SK-N-SH (cell line): ENCODE measurements at regions not wholly inside any gene's neighbourhood (a gene's known extent, or its start where the extent isn't known, plus 50 kb on each side); places are given as distances from the start of the nearest gene placed in this dataset.

ENCODE experiments used
- CTCF ChIA-PET: fragments of 300-600, 350-600 bp; formaldehyde crosslinking; extraction: SDS; loops from one replicate; lab custom pipeline; 2021; lab: Yijun Ruan, JAX
- POLR2A ChIA-PET: fragments of 350-600 bp; sonication (Branson Sonifier 250); formaldehyde crosslinking; extraction: SDS; loops from one replicate; lab custom pipeline; 2020; ENCODE audit warnings: antibody characterized with exemption, inconsistent platforms; lab: Yijun Ruan, JAX
- DNase-seq: peaks from one replicate; pipeline ENCODE4 v3.0.0; 2012
- H2AFZ ChIP-seq: fragments of 200-600 bp; sonication (generic); 2 replicates; pipeline ENCODE4 v1.8.1; 2016; ENCODE audit warnings: antibody characterized with exemption, mild to moderate bottlenecking, low read depth
- H3F3A ChIP-seq: fragments of 200-600 bp; sonication (generic); replicated peaks from 2 replicates; pipeline ENCODE3; 2016; ENCODE audit warnings: antibody characterized with exemption, mild to moderate bottlenecking; ENCODE audit not compliant: insufficient read depth
- H3K27ac ChIP-seq, 2 experiments: fragments of 200-500 bp in 1 of 2; fragments of 200-600 bp in 1 of 2; sonication (Bioruptor generic) in 1 of 2; sonication (generic), shearing (Covaris generic) in 1 of 2; 2 replicates each; pipeline versions ENCODE4 v1.5.1 to v1.6.1; 2014 to 2016; ENCODE audit warnings: low read depth in 2 of 2, inconsistent platforms in 1 of 2, low read length in 1 of 2, mild to moderate bottlenecking in 1 of 2, mixed read lengths in 1 of 2
- H3K27me3 ChIP-seq: fragments of 200-600 bp; sonication (generic), shearing (Covaris generic); 2 replicates; pipeline ENCODE4 v1.6.1; 2016; ENCODE audit warnings: mixed run types; ENCODE audit not compliant: insufficient read depth
- H3K36me3 ChIP-seq, 2 experiments: fragments of 200-500 bp in 1 of 2; fragments of 200-600 bp in 1 of 2; sonication (Bioruptor generic) in 1 of 2; sonication (generic) in 1 of 2; replicated peaks in 1 of 2; 2 replicates each; pipeline versions ENCODE3 to v1.5.1; 2014 to 2016; ENCODE audit warnings: low read length in 1 of 2, mild to moderate bottlenecking in 1 of 2; ENCODE audit not compliant: insufficient read depth in 2 of 2, control insufficient read depth in 1 of 2
- H3K4me1 ChIP-seq, 2 experiments: fragments of 200-500 bp in 1 of 2; fragments of 200-600 bp in 1 of 2; sonication (Bioruptor generic) in 1 of 2; sonication (generic), shearing (Covaris generic) in 1 of 2; 2 replicates each; pipeline versions ENCODE4 v1.5.1 to v1.6.1; 2014 to 2016; ENCODE audit warnings: low read depth in 1 of 2, low read length in 1 of 2, mixed run types in 1 of 2; ENCODE audit not compliant: insufficient read depth in 2 of 2, control insufficient read depth in 1 of 2
- H3K4me2 ChIP-seq: fragments of 200-600 bp; sonication (generic), shearing (Covaris generic); 2 replicates; pipeline ENCODE4 v1.6.1; 2017; ENCODE audit warnings: mixed run types
- H3K4me3 ChIP-seq, 2 experiments: fragments of 200-500 bp in 1 of 2; fragments of 200-600 bp in 1 of 2; sonication (Bioruptor generic) in 1 of 2; sonication (generic), shearing (Covaris generic) in 1 of 2; 2 replicates each; pipeline versions ENCODE4 v1.5.1 to v1.8.1; 2014 to 2016; ENCODE audit warnings: low read depth in 2 of 2, inconsistent platforms in 1 of 2, low read length in 1 of 2, mild to moderate bottlenecking in 1 of 2, mixed read lengths in 1 of 2, moderate library complexity in 1 of 2
- H3K79me2 ChIP-seq: fragments of 200-600 bp; sonication (generic); 2 replicates; pipeline ENCODE4 v1.8.1; 2017; ENCODE audit warnings: mild to moderate bottlenecking; ENCODE audit not compliant: insufficient read depth
- H3K9ac ChIP-seq: fragments of 200-600 bp; sonication (generic); 2 replicates; pipeline ENCODE4 v1.6.1; 2017; ENCODE audit warnings: mixed run types
- H3K9me2 ChIP-seq: fragments of 200-600 bp; sonication (generic); 2 replicates; pipeline ENCODE4 v1.6.1; 2017; ENCODE audit warnings: mixed run types
- H3K9me3 ChIP-seq: fragments of 200-600 bp; sonication (generic); 2 replicates; pipeline ENCODE4 v1.6.1; 2017; ENCODE audit warnings: mixed run types, mild to moderate bottlenecking, moderate library complexity
- H4K20me1 ChIP-seq: fragments of 200-600 bp; sonication (generic); 2 replicates; pipeline ENCODE4 v1.6.1; 2017; ENCODE audit warnings: mild to moderate bottlenecking, mixed run types; ENCODE audit not compliant: insufficient read depth
- CHD2 ChIP-seq: fragments of 150-350 bp; IDR thresholded peaks from 2 replicates; pipeline ENCODE4 v1.6.1; 2018; ENCODE audit warnings: low read length; ENCODE audit not compliant: partially characterized antibody
- EP300 ChIP-seq, 2 experiments: IDR thresholded peaks; 2 replicates each; pipeline versions ENCODE4 v1.4.0 to v1.6.1; 2012; ENCODE audit warnings: borderline replicate concordance in 1 of 2, low read depth in 1 of 2, low read length in 1 of 2
- EZH2phosphoT487 ChIP-seq: fragments of 200-600 bp; sonication (generic); IDR thresholded peaks from 2 replicates; pipeline ENCODE4 v1.6.1; 2017; ENCODE audit warnings: low read depth, mixed run types, mild to moderate bottlenecking, antibody characterized with exemption, moderate library complexity, borderline replicate concordance
- FOXJ3 ChIP-seq: sonication (generic); formaldehyde crosslinking; IDR thresholded peaks from 2 replicates; pipeline ENCODE4 v1.5.1; 2020; ENCODE audit warnings: mild to moderate bottlenecking, missing genetic modification reagents
- FOXM1 ChIP-seq: IDR thresholded peaks from 2 replicates; pipeline ENCODE4 v1.4.0; 2012; ENCODE audit warnings: low read depth, mild to moderate bottlenecking
- GABPA ChIP-seq: IDR thresholded peaks from 2 replicates; pipeline ENCODE4 v1.4.0; 2012; ENCODE audit warnings: low read depth, mild to moderate bottlenecking
- GATA2 ChIP-seq: sonication (generic); formaldehyde crosslinking; IDR thresholded peaks from 2 replicates; pipeline ENCODE4 v1.5.0; 2020; ENCODE audit warnings: mild to moderate bottlenecking, missing genetic modification reagents
- IRF3 ChIP-seq: fragments of 150-350 bp; IDR thresholded peaks from 2 replicates; pipeline ENCODE4 v1.6.1; 2016; ENCODE audit warnings: mild to moderate bottlenecking, low read depth, low read length
- MEF2A ChIP-seq: IDR thresholded peaks from 2 replicates; pipeline ENCODE4 v1.4.0; 2012; ENCODE audit warnings: low read depth, borderline replicate concordance
- NFIC ChIP-seq: IDR thresholded peaks from 2 replicates; pipeline ENCODE4 v1.4.0; 2012; ENCODE audit warnings: borderline replicate concordance
- NRF1 ChIP-seq: IDR thresholded peaks from 2 replicates; pipeline ENCODE4 v1.6.1; 2012; ENCODE audit warnings: low read depth, mild to moderate bottlenecking, low read length
- POLR2AphosphoS5 ChIP-seq: IDR thresholded peaks from 2 replicates; pipeline ENCODE4 v1.6.1; 2012; ENCODE audit warnings: low read depth, low read length
- RXRA ChIP-seq: IDR thresholded peaks from 2 replicates; pipeline ENCODE4 v1.4.0; 2012; ENCODE audit warnings: low read depth, mild to moderate bottlenecking, borderline replicate concordance
- SIN3A ChIP-seq: IDR thresholded peaks from 2 replicates; pipeline ENCODE4 v1.6.1; 2012; ENCODE audit warnings: low read depth, mild to moderate bottlenecking, low read length, moderate library complexity, borderline replicate concordance
- TEAD4 ChIP-seq: IDR thresholded peaks from 2 replicates; pipeline ENCODE4 v1.4.0; 2012; ENCODE audit warnings: mild to moderate bottlenecking, borderline replicate concordance; ENCODE audit not compliant: insufficient read depth
- YY1 ChIP-seq: IDR thresholded peaks from 2 replicates; pipeline ENCODE4 v1.4.0; 2012; ENCODE audit warnings: low read depth, mild to moderate bottlenecking
- ZBTB33 ChIP-seq: IDR thresholded peaks from 2 replicates; pipeline ENCODE4 v1.4.0; 2012; ENCODE audit warnings: low read depth, borderline replicate concordance
- WGBS: methylation state at CpG from one replicate; pipeline ENCODE4 v1.1.6; 2017; ENCODE audit warnings: low lambda C conversion rate; 5-methylcytosine and 5-hydroxymethylcytosine counted together

- no peak overlapping the region for H3K27ac ChIP-seq
- H3K36me3 ChIP-seq, result no peaks in the 10 kb centered on the region
- H3K4me2 ChIP-seq, result no peak overlapping the region
- no peak overlapping the region for H3K9ac ChIP-seq
- CTCF ChIA-PET, result interaction anchor here (0.6 kb wide), 1 partner anchor 101 kb away, joined by 3 read pairs; no protein-coding TSS in a partner anchor
- TF ChIP-seq EZH2phosphoT487, result no peak
- H3K27me3 ChIP-seq, result no peaks in the 10 kb centered on the region
- H3K4me3 ChIP-seq, result no peak overlapping the region
- no peaks in the 10 kb centered on the region for H3F3A ChIP-seq
- no peaks in the 10 kb centered on the region for H4K20me1 ChIP-seq
- no peaks in the 10 kb centered on the region for H3K79me2 ChIP-seq
- H2AFZ ChIP-seq, result no peak overlapping the region
- DNase-seq, result no peak
- WGBS, result 34% methylated on average over 11 of the region's 16 CpGs
- H3K4me1 ChIP-seq, result no peaks in the 10 kb centered on the region; a peak in 1 of 4 replicates
- H3K9me2 ChIP-seq, result no peaks in the 10 kb centered on the region
- POLR2A ChIA-PET, result no interaction called here
- H3K9me3 ChIP-seq, result no peaks in the 10 kb centered on the region
These were observed 297.8 kb downstream of the ADGRD1 start for GRCh38 chr12:131251336-131252101.

- no peaks in the 10 kb centered on the region for H3K9me2 ChIP-seq
- H3K79me2 ChIP-seq, result no peaks in the 10 kb centered on the region
- no peak overlapping the region for H3K4me2 ChIP-seq
- H3K4me1 ChIP-seq, result no peaks in the 10 kb centered on the region; a peak in 1 of 4 replicates
- ChIA-PET POLR2A (no interaction called here), CTCF (no interaction called here)
- H4K20me1 ChIP-seq, result no peaks in the 10 kb centered on the region
- no peak overlapping the region for H3K9ac ChIP-seq
- no peak overlapping the region for H3K4me3 ChIP-seq
- H3K27me3 ChIP-seq, result no peaks in the 10 kb centered on the region
- no peaks in the 10 kb centered on the region for H3K36me3 ChIP-seq
- 58% methylated on average over 6 of the region's 6 CpGs for WGBS
- no peak for DNase-seq
- TF ChIP-seq NRF1 (no peak), YY1 (no peak), FOXJ3 (CRISPR knock-in tag) (no peak), ZBTB33 (no peak), FOXM1 (no peak), EZH2phosphoT487 (no peak), GABPA (no peak), SIN3A (no peak), EP300 (IDR thresholded peaks at IDR 0.05; ENCODE audit: borderline replicate concordance in 1 of 2, low read depth in 1 of 2, low read length in 1 of 2) (no peak), GATA2 (CRISPR knock-in tag) (no peak), MEF2A (no peak), RXRA (no peak), POLR2AphosphoS5 (no peak), TEAD4 (no peak), IRF3 (no peak), NFIC (no peak), CHD2 (no peak)
- H3K27ac ChIP-seq, result no peak overlapping the region
- H3F3A ChIP-seq, result no peaks in the 10 kb centered on the region
- no peaks in the 10 kb centered on the region for H3K9me3 ChIP-seq
- no peak overlapping the region for H2AFZ ChIP-seq
These were observed 299.8 kb downstream of the ADGRD1 start for GRCh38 chr12:131253376-131254026.
